ENCODE measurements at regions not wholly inside any gene's neighbourhood (a gene's known extent, or its start where the extent isn't known, plus 50 kb on each side); places are given as distances from the start of the nearest gene placed in this dataset.

DNA sequence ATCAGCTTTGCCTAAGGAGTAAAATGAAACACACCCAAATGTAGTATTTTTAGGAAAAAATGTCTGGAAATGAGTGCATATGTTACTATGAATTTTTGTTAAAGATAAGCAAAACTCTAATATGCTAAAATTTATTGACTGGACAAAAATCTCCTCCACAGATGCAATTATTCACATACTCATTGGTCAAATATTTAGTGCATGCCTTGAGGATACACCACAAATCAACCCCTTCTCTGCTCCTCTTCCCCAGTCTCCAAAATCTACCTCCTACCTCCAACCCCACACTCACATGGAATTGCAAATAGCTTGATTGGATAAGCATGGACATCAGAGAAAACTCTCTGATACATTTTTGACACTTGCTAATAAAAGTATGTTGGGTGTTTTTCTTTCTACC, 95.6 kb upstream of the CDC42EP3 start:
- Histone ChIP-seq H3K36me3 (ENCODE audit: insufficient read depth, low read length) (no peaks in the 10 kb centered on the region), H3K79me2 (ENCODE audit: insufficient read depth, low read length) (no peaks in the 10 kb centered on the region), H3K9ac (ENCODE audit: low read depth, low read length, poor library complexity, severe bottlenecking) (no peak overlapping the region), H2AFZ (ENCODE audit: low read length) (no peak overlapping the region), H3K4me2 (ENCODE audit: low read depth, low read length, poor library complexity, severe bottlenecking) (no peak overlapping the region), H3K9me3 (ENCODE audit: insufficient read depth, low read depth, low read length) (peaks cover 4% of the 10 kb centered on the region; the same call in 1 of the 2 replicates), H3F3A (ENCODE audit: low read depth) (no peaks in the 10 kb centered on the region), H3K4me3 (ENCODE audit: low read length, poor library complexity, severe bottlenecking) (no peak overlapping the region), H3K27me3 (ENCODE audit: insufficient read depth, low read length, poor library complexity, severe bottlenecking) (no peaks in the 10 kb centered on the region), H3K9me2 (replicated peaks; ENCODE audit: low read depth, low read length) (no peaks in the 10 kb centered on the region), H3K4me1 (ENCODE audit: insufficient read depth, low read length, poor library complexity, severe bottlenecking) (peaks cover 51% of the 10 kb centered on the region), H4K20me1 (ENCODE audit: insufficient read depth, low read length, poor library complexity, severe bottlenecking) (no peaks in the 10 kb centered on the region)
- TF ChIP-seq EZH2phosphoT487 (IDR thresholded peaks at IDR 0.05; ENCODE audit: borderline replicate concordance) (no peak), CTCF (conservative IDR thresholded peaks at IDR 0.05; ENCODE audit: low read length) (no peak)

DNA sequence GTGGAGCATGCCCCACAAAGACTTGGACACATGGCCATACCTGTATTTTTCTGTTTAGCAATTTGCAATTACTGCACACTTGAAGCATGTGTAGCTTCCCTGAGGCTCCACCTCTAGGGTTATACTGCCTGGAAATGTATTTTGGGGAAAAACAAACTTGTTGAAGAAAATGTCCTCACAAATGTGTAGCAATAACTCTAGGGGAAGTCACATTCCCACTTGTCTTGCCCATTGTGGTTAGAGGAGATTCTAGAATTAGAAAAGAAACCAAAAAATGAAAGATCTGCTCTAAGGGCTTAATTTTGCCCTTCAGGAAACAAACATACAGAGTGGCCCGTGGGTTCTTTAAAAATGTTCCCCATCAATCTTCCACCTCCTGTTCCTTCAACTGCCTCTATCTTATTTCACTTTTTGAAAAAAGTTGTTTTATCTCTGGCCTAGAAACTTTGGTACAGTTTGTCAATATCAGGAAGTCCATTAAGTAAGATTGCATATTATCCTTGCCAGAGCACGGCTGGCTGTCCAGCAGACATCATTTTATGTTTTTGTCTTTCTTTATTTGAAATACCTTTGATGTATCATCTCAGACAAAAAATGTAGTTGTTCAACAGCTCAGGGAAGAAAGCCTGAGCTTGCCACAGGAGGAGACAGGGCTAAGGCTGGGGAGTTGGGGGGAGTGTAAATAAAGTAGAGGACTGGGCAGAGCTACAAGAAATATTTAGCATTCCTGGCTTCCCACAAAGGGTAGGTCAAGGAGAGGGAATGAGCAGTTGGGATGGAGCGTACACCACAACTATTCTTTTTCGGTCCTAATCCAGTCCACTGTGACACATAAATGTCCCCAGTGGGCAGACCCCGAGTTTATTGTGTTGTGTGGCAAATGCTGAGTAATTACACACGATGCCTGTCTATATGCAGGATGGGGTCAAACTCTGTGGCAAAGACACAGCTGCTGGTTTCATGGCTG, 96.8 kb upstream of the CDC42EP3 start:
- Histone ChIP-seq H4K20me1 (ENCODE audit: insufficient read depth, low read length, poor library complexity, severe bottlenecking) (no peaks in the 10 kb centered on the region), H3K9ac (ENCODE audit: low read depth, low read length, poor library complexity, severe bottlenecking) (no peak overlapping the region), H3K4me1 (ENCODE audit: insufficient read depth, low read length, poor library complexity, severe bottlenecking) (peaks cover 51% of the 10 kb centered on the region), H3K36me3 (ENCODE audit: insufficient read depth, low read length) (no peaks in the 10 kb centered on the region), H3K4me2 (ENCODE audit: low read depth, low read length, poor library complexity, severe bottlenecking) (peak overlapping the region; percentile 44), H3K9me3 (ENCODE audit: insufficient read depth, low read depth, low read length) (peaks cover 4% of the 10 kb centered on the region; the same call in 1 of the 2 replicates), H3K27me3 (ENCODE audit: insufficient read depth, low read length, poor library complexity, severe bottlenecking) (no peaks in the 10 kb centered on the region), H3K9me2 (replicated peaks; ENCODE audit: low read depth, low read length) (no peaks in the 10 kb centered on the region), H3F3A (ENCODE audit: low read depth) (no peaks in the 10 kb centered on the region), H2AFZ (ENCODE audit: low read length) (peak overlapping the region; percentile 56), H3K4me3 (ENCODE audit: low read length, poor library complexity, severe bottlenecking) (no peak overlapping the region), H3K79me2 (ENCODE audit: insufficient read depth, low read length) (no peaks in the 10 kb centered on the region)
- TF ChIP-seq CTCF (conservative IDR thresholded peaks at IDR 0.05; ENCODE audit: low read length) (no peak), EZH2phosphoT487 (IDR thresholded peaks at IDR 0.05; ENCODE audit: borderline replicate concordance) (no peak)

DNA sequence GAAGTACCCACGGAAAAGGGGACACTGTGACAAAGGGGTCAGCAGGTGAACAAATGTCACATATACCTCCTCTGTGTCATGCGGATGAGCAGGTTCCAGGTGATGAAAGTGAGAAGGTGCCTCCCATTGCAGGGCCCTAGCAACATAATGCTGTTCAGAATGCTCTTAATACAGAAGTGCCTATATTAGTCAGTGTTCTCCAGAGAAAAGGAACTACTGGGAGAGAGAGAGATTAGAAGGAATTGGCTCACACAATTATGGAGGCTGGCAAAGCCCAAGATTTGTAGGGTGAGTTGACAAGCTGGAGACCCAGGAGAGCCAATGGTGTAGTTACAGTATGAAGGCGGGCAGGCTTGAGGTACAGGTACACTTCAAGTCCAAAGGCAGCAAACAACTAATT, 98.1 kb upstream of the CDC42EP3 start:
- H3K36me3 ChIP-seq (ENCODE audit: insufficient read depth, low read length): no peaks in the 10 kb centered on the region
- H3K9ac ChIP-seq (ENCODE audit: low read depth, low read length, poor library complexity, severe bottlenecking): no peak overlapping the region
- no peak overlapping the region for H3K4me2 ChIP-seq (ENCODE audit: low read depth, low read length, poor library complexity, severe bottlenecking)
- no peak overlapping the region for H3K4me3 ChIP-seq (ENCODE audit: low read length, poor library complexity, severe bottlenecking)
- H3K79me2 ChIP-seq (ENCODE audit: insufficient read depth, low read length): no peaks in the 10 kb centered on the region
- no peaks in the 10 kb centered on the region for H4K20me1 ChIP-seq (ENCODE audit: insufficient read depth, low read length, poor library complexity, severe bottlenecking)
- no peak overlapping the region for H2AFZ ChIP-seq (ENCODE audit: low read length)
- peaks cover 42% of the 10 kb centered on the region for H3K4me1 ChIP-seq (ENCODE audit: insufficient read depth, low read length, poor library complexity, severe bottlenecking)
- TF ChIP-seq EZH2phosphoT487 (IDR thresholded peaks at IDR 0.05; ENCODE audit: borderline replicate concordance) (no peak), CTCF (conservative IDR thresholded peaks at IDR 0.05; ENCODE audit: low read length) (no peak)
- no peaks in the 10 kb centered on the region for H3K9me2 ChIP-seq (replicated peaks; ENCODE audit: low read depth, low read length)
- no peaks in the 10 kb centered on the region for H3F3A ChIP-seq (ENCODE audit: low read depth)
- no peaks in the 10 kb centered on the region for H3K27me3 ChIP-seq (ENCODE audit: insufficient read depth, low read length, poor library complexity, severe bottlenecking)
- peaks cover 4% of the 10 kb centered on the region; the same call in 1 of the 2 replicates for H3K9me3 ChIP-seq (ENCODE audit: insufficient read depth, low read depth, low read length)

Data from Loucy (cell line).